Adrenal gland (tissue), 5 donors: ENCODE measurements at regions not wholly inside any gene's neighbourhood (a gene's known extent, or its start where the extent isn't known, plus 50 kb on each side); places are given as distances from the start of the nearest gene placed in this dataset.

Experiments used
- CTCF ChIP-seq, 6 experiments: fragments of 450-650 bp in 4 of 6; fragments of 200-600 bp in 2 of 6; sonication (generic) in 1 of 6; IDR thresholded peaks; 1 replicate in 5 of 6; 2 replicates in 1 of 6; pipeline versions ENCODE4 v1.5.1 to v1.8.0; 2016 to 2021; ENCODE audit warnings: antibody characterized with exemption in 6 of 6, mild to moderate bottlenecking in 2 of 6, moderate library complexity in 1 of 6
- POLR2A ChIP-seq, 2 donors: fragments of 450-650 bp; IDR thresholded peaks; one replicate each; pipeline ENCODE4 v1.6.1; 2017; ENCODE audit warnings: antibody characterized with exemption in 2 of 2, mild to moderate bottlenecking in 2 of 2, moderate library complexity in 1 of 2
- donor health status: DM: no; HTN: no; CAD: no.

- no peak for TF ChIP-seq CTCF (IDR thresholded peaks at IDR 0.05)
- no peak for TF ChIP-seq POLR2A (IDR thresholded peaks at IDR 0.05)
These were observed 253.7 kb downstream of the ANKRD7 start for GRCh38 chr7:118478236-118478635.
